Liver (tissue), 8 donors: ENCODE measurements at regions not wholly inside any gene's neighbourhood (a gene's known extent, or its start where the extent isn't known, plus 50 kb on each side); places are given as distances from the start of the nearest gene placed in this dataset.

ENCODE experiments used
- DNase-seq: peaks from one replicate; pipeline ENCODE4 v3.0.0-alpha.2; 2017; ENCODE audit warnings: low spot score
- H3K27ac ChIP-seq, 2 donors: one replicate each; pipeline ENCODE4 v1.7.0; 2013; ENCODE audit warnings: inconsistent platforms in 2 of 2, low read length in 2 of 2, control low read depth in 1 of 2, low read depth in 1 of 2, mild to moderate bottlenecking in 1 of 2
- H3K27me3 ChIP-seq, 4 donors: one replicate each; pipeline versions ENCODE4 v1.6.1 to v1.7.0; 2013; ENCODE audit warnings: low read length in 3 of 4, inconsistent platforms in 1 of 4, mild to moderate bottlenecking in 1 of 4, moderate library complexity in 1 of 4; ENCODE audit not compliant: control insufficient read depth in 4 of 4, insufficient read depth in 4 of 4
- H3K36me3 ChIP-seq, 4 donors: one replicate each; pipeline versions ENCODE4 v1.6.1 to v1.7.0; 2013; ENCODE audit warnings: low read length in 3 of 4, mild to moderate bottlenecking in 3 of 4, low read depth in 1 of 4, moderate library complexity in 1 of 4; ENCODE audit not compliant: control insufficient read depth in 4 of 4, insufficient read depth in 3 of 4
- H3K4me1 ChIP-seq, 4 donors: one replicate each; pipeline versions ENCODE4 v1.6.1 to v1.7.0; 2013; ENCODE audit warnings: low read length in 3 of 4, mild to moderate bottlenecking in 3 of 4, moderate library complexity in 1 of 4; ENCODE audit not compliant: control insufficient read depth in 4 of 4, insufficient read depth in 4 of 4
- H3K4me3 ChIP-seq, 3 donors: one replicate each; pipeline versions ENCODE4 v1.6.1 to v1.7.0; 2013; ENCODE audit warnings: low read length in 3 of 3, control low read depth in 1 of 3, low read depth in 1 of 3, mild to moderate bottlenecking in 1 of 3
- H3K9ac ChIP-seq, 2 donors: one replicate each; pipeline ENCODE4 v1.7.0; 2013; ENCODE audit warnings: low read length in 2 of 2, mild to moderate bottlenecking in 2 of 2, moderate library complexity in 2 of 2, control low read depth in 1 of 2, low read depth in 1 of 2
- H3K9me3 ChIP-seq, 4 donors: one replicate each; pipeline versions ENCODE4 v1.6.1 to v1.7.0; 2013; ENCODE audit warnings: low read length in 3 of 4; ENCODE audit not compliant: control insufficient read depth in 4 of 4
- ATF3 ChIP-seq: IDR thresholded peaks from 2 replicates; pipeline ENCODE4 v1.6.1; 2016; ENCODE audit warnings: antibody characterized with exemption
- CTCF ChIP-seq: fragments of 150-350 bp; IDR thresholded peaks from 2 replicates; pipeline ENCODE4 v1.5.1; 2017; ENCODE audit warnings: improper control_type of control experiment, low read depth, low read length; ENCODE audit not compliant: missing input control
- EGR1 ChIP-seq, 2 donors: IDR thresholded peaks; 2 replicates each; pipeline ENCODE4 v1.6.1; 2016 to 2018; ENCODE audit warnings: antibody characterized with exemption in 2 of 2, low read depth in 2 of 2
- FOXA1 ChIP-seq: IDR thresholded peaks from 2 replicates; pipeline ENCODE4 v1.6.1; 2016; ENCODE audit warnings: antibody characterized with exemption
- FOXA2 ChIP-seq: IDR thresholded peaks from 2 replicates; pipeline ENCODE4 v1.6.1; 2016; ENCODE audit warnings: antibody characterized with exemption
- GABPA ChIP-seq, 2 donors: IDR thresholded peaks in 1 of 2; conservative IDR thresholded peaks in 1 of 2; 2 replicates each; pipeline ENCODE4 v1.6.1; 2016; ENCODE audit warnings: antibody characterized with exemption in 2 of 2, mild to moderate bottlenecking in 1 of 2, moderate library complexity in 1 of 2
- HNF4G ChIP-seq: IDR thresholded peaks from 2 replicates; pipeline ENCODE4 v1.6.1; 2016; ENCODE audit warnings: antibody characterized with exemption
- RAD21 ChIP-seq, 2 donors: IDR thresholded peaks; 2 replicates each; pipeline ENCODE4 v1.6.1; 2016; ENCODE audit warnings: antibody characterized with exemption in 2 of 2, mild to moderate bottlenecking in 2 of 2
- REST ChIP-seq: IDR thresholded peaks from 2 replicates; pipeline ENCODE4 v1.6.1; 2016; ENCODE audit warnings: antibody characterized with exemption, mild to moderate bottlenecking
- RXRA ChIP-seq, 2 donors: IDR thresholded peaks; 2 replicates each; pipeline ENCODE4 v1.6.1; 2017 to 2018; ENCODE audit warnings: antibody characterized with exemption in 2 of 2, mild to moderate bottlenecking in 1 of 2
- WGBS: extraction: QIAGEN DNeasy Blood & Tissue Kit; methylation state at CpG from one replicate; pipeline ENCODE4 v1.1.7; 2013; 5-methylcytosine and 5-hydroxymethylcytosine counted together
- donor health status: healthy.
- donor health status: healthy.
- donor health status: healthy.
- donor health status: healthy.
- donor health status: healthy.

GRCh38 chr14:88999137-88999536 is 174.7 kb downstream of the TTC8 start (continued):
- TF ChIP-seq CTCF, result no peak
- no peak for TF ChIP-seq RXRA (IDR thresholded peaks at IDR 0.05)
- TF ChIP-seq FOXA2, result no peak

GRCh38 chr14:89000007-89000942 is 175.8 kb downstream of the TTC8 start:
- TF ChIP-seq EGR1 (IDR thresholded peaks at IDR 0.05; ENCODE audit: low read depth in 2 of 2) (no peak), FOXA1 (no peak), RXRA (IDR thresholded peaks at IDR 0.05) (peak in 1 of 2 donors; percentile 16)
- peaks cover 0 to 4% (median 0%) of the 10 kb centered on the region in 4 donors for H3K27me3 ChIP-seq
- DNase-seq, result no peak
- no peak overlapping the region for H3K9ac ChIP-seq
- no peaks in the 10 kb centered on the region for H3K9me3 ChIP-seq
- 78% methylated on average over 9 of the region's 9 CpGs for WGBS
- no peak overlapping the region for H3K4me3 ChIP-seq
- no peaks in the 10 kb centered on the region for H3K36me3 ChIP-seq
- no peak overlapping the region for H3K27ac ChIP-seq
- no peaks in the 10 kb centered on the region for H3K4me1 ChIP-seq

- peaks cover 0 to 2% (median 0%) of the 10 kb centered on the region in 4 donors for H3K27me3 ChIP-seq
- H3K9ac ChIP-seq, result no peak overlapping the region
- DNase-seq, result no peak
- no peak for TF ChIP-seq ATF3
- no peak for TF ChIP-seq GABPA (IDR thresholded peaks at IDR 0.05 in 1 of 2, conservative IDR thresholded peaks at IDR 0.05 in 1 of 2)
- no peak for TF ChIP-seq HNF4G
- no peak for TF ChIP-seq REST
- no peak for TF ChIP-seq RXRA (IDR thresholded peaks at IDR 0.05)
- TF ChIP-seq FOXA2, result no peak
- no peak for TF ChIP-seq RAD21 (IDR thresholded peaks at IDR 0.05)
- H3K9me3 ChIP-seq, result no peaks in the 10 kb centered on the region
- H3K36me3 ChIP-seq, result no peaks in the 10 kb centered on the region
- no peaks in the 10 kb centered on the region for H3K4me1 ChIP-seq
- H3K27ac ChIP-seq, result no peak overlapping the region
- no peak overlapping the region for H3K4me3 ChIP-seq
Measured at GRCh38 chr14:89004166-89004565, 179.7 kb downstream of the TTC8 start.
